HG03064 (cell line): ENCODE measurements at regions not wholly inside any gene's neighbourhood (a gene's known extent, or its start where the extent isn't known, plus 50 kb on each side); places are given as distances from the start of the nearest gene placed in this dataset.

Source experiments
- ATAC-seq: cut with Tn5 transposase; IDR thresholded peaks from one replicate; pipeline ENCODE4 v1.9.1; 2021; ENCODE audit warnings: low read depth; ENCODE audit not compliant: unreplicated experiment

DNA sequence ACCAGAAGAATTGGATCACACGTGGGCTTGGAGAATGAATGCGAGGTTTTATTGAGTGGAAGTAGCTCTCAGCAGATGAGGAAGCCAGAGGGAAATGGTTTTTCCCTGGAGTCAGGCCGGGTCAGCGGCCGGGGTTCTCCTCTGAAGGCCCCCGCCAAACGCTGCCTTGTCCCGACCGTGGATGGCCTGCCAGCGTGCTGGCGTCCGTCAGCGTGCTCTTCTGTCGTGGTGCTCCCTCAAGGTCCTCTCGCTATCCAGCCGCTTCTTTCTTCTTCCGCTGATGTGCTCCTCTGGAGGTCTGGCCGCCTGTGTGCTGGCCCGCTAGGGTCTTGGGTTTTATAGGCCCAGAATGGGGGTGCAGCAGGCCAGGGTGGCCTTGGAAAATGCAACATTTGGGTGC lies 632.2 kb downstream of the TRAM1L1 start:
- no peak for ATAC-seq

DNA sequence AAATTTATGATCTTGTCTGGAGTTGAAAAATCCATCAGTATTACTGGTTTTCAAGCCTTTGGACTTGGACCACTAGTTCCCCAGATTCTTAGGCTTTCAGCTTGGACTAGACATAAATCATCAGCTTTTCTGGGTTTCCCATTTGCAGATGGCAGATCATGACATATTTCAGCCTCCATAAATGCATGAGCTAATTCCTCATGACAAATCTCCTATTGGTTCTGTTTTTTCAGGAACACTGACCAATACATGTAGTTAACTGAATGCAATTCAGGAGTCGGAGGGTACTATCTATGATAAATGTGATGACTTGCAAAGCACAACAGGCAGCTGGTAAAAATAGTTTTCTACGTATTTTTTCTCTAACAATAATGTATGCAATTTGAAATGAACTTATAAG lies 635.6 kb downstream of the TRAM1L1 start:
- no peak for ATAC-seq

DNA sequence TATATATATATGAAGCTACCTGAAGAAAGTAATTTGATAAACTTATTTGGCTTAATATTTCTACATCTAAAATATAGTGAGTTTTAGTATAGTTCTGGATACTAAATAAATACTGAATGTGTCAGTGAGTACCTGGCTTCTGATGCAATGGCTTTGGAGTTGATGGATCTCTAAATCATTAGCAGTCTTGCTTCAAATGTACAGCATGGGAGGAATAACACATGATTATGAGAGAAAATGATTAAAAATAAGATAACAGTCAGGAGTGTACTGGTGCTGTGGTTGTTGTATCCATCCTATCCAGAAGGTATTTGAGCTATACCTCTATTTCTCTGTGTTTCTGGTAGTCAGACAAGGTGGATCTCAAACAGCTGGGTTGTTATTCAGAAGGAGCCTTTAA lies 641.3 kb downstream of the TRAM1L1 start:
- no peak for ATAC-seq

DNA sequence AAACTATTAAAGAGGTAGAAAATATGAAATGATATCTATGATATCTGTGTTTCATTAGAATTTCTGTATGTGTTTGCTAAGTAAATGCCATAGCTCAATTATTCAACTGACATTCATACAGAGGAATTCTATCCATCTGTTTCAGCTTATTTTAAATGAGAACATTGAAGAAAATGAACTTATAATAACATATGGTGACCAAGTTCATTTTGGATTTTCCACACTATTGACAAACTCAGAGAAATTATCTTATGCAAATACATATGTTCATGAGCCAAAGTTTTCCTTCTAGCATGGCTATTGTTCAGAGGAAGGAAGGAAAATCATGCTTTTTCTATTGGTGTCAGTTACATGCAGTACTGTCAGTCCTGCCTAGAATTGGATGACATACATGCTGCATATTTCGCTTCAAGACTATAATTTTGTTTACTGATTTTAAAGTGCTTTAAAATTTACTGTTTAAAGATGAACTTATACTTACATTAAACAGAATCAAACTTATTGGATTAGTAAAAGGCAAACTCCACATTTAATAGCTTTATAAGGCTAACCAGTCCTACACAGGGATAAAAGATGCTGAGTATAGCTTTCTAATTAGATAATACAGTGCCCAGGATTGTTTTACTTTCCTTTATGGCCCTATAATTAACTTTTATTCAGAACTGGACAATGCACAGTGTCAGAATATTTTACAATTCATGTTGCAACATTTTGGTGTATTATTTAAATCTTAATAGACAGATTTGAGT lies 646.2 kb downstream of the TRAM1L1 start:
- no peak for ATAC-seq

DNA sequence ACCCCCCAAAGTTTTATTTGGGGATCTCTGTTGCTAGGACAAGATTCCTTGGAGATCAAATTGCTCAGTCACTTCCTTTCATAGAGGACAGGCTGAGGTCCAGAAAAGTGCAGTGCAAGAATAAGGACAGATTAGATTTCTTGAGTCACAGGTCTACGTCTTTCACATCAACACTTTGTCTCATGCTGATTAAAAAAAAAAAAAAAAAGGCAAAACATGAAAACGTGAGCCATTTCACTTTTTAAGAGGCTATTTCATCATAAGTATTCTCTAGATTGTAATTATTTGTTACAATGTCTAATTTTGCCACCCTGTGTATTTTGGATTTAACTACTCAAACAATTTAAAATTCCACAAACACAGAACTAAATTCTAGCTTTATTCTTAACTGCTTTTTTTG lies 647.0 kb downstream of the TRAM1L1 start:
- ATAC-seq: no peak

DNA sequence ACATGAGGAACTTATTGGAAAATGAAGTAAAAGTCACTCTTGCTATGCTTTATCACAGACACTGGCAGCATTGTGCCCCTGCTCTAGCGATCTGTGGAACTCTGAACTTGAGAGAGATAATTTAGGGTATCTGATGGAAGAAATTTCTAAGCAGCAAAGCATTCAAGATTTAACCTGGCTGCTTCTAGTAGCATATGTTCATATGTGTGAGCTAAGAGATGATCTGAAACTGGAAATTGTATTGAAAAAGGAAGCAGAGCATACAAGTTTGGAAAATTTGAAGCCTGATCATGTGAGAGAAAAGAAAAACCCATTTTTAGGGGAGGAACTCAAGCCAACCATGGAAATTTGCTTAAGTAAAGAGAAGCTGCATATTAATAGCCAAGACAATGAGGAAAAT lies 657.7 kb downstream of the TRAM1L1 start:
- ATAC-seq: no peak

DNA sequence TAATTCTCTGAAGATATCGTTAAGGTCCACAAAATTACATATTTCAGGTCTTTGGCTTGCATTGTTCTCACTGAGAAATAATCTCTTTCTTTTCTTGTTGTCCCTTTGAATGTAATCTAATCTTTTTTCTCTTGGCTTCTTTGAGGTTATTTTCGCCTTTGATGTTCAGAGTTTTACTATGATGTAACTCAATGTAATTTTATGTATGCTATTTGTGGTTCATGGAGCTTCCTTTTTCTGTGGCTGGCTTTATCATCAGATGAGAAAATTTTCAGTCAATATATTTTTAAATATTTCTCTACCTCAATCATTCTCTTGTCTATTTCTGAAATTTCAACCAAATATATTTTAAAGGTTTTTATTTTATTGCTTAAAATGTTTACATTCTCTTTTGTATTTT lies 672.2 kb downstream of the TRAM1L1 start:
- no peak for ATAC-seq

DNA sequence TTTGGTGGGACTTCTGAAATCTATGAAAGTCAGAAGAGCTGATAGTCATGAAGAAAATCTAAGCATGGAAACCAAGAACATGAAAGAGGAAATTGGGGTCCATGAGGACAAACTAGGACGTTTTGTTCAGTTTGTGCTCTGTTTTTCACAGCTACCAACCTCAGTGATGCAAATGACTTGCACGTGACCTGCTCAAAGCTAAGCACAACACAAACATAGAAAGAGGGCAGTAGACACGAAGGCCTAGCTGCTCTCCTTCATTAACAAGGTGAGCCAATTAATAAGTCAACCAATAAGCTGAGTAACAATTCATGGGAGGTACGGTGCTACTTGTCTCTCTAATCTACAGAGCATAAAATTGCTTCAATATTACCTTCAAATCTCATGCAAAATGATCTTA lies 684.1 kb downstream of the TRAM1L1 start:
- no peak for ATAC-seq

DNA sequence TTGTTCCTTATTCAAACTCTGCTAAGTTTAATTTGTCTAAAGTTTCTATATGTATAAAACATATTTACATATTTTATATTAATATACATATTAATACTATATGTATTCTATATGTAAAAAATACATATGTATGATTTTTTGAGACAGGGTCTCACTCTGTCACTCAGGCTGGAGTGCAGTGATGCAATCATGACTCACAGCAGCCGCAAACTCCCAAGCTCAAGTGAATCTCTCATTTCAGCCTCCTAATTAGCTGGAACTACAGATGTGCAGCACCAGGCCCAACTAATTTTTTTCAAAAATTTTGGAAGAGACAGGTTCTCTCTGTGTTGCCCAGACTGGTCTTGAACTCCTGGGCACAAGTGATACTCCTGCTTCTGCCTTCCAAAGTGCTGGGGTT lies 684.9 kb downstream of the TRAM1L1 start:
- ATAC-seq: no peak

DNA sequence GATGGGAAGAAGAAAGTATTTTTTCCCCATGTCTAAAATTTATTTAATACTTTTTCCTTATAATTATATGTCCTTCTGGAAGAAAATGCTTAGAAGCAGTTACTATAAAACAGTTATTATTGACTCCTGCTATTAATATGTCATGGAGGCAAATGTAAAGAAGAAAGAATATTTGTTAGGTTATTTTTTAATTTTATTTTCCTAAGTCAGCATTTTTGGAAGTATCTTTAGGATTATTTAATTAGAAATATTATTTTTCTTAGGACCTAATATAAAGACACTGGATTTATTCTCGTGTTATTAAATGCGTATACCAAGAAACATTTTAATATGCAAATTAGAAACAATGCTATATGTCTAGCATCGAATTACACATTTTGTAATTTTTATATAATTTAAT lies 687.7 kb downstream of the TRAM1L1 start:
- ATAC-seq: no peak

DNA sequence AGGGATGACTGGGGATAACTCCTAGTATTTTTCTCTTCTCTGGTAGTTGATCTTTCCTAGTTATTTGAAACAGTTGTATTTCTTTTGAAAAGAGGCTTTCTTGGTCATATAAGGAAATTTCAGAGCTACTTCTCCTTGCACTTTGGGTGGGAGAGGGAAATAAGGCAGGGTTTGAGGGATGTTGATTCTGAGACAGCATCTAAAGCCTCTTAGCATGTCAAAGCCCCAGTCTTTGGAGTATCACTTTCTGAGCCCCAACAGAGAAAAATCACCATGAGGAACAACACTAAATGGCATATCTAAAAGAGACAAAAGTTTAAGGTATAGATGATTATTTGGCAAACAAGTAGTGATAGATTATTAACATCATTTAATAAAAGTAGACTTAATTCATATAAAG lies 688.1 kb downstream of the TRAM1L1 start:
- ATAC-seq: no peak

DNA sequence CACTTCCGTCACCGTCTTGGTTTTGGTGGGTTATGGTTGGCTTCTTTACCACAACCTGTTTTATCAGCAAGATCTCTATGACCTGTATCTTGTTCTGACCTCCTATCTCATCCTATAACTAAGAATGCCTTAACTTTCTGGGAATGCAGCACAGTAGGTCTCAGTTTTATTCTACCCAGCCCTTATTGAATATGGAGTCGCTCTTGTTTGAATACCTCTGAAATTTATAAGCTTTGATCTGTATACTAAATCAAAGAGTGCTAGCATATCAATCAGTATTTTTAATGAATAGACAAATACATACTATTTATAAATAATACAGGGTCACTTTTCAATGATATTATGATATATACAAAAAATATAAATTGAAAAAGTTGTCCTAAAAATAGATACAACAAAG lies 690.0 kb downstream of the TRAM1L1 start:
- ATAC-seq: no peak

DNA sequence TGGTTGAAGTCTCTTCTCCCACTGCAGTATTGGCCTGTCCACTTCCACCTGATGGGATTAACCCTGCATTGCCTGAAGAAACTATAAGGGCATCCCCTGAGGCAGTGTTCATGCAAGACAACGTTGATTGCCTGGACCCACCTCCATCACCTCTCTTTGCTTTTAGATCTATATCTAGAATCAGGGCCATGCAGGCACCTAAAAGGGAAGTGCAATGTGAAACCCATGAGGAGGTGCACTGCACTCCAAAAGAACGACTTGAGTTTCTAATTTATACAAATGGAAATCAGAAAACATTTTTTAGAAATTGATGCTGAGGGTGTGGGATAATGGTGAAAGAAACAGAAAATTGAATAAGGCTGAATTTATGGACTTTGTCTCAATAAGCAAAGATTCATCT lies 694.4 kb downstream of the TRAM1L1 start:
- no peak for ATAC-seq

DNA sequence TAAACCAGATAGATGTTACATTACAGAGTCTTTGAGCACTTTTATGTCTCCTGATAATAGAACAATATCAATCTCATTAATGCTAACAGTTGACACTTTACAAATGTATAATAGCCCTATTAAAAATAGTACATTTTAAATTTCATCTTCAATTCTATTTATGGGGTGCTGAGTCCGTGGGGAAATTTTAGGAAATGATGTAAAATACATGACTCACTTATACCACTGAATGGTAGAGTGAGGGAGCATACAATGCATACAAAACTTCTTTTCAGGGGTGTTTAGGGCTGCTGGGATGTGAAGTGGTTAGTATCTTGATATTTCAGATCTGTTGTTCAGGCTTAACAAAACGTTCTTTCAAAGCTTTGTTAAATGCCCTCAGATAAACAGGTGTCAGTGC lies 696.2 kb downstream of the TRAM1L1 start:
- ATAC-seq: no peak

DNA sequence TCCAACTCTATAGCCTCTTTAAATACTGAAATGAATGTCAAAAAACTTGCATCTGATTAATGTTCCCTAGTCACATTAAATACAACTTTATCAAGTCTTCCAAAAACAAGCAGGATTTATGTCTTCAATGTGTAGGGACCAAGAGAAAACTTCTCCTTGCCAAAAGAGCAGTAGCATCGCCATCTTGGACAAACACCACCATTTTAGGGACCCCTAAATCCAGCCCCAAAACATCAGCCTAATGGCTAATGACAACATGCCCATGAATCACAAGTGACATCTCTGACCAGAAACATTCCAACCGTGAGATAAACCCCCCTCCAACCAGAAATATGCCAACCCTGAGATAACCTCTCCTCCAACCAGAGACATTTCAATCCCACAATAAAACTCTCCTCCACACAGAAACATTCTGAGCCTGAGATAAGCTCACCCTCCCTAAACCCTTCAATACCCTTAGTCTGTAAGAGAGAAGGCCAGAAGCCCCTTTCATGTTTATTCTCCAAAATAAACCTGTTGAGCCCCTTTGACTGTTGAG lies 697.4 kb downstream of the TRAM1L1 start:
- ATAC-seq: no peak

DNA sequence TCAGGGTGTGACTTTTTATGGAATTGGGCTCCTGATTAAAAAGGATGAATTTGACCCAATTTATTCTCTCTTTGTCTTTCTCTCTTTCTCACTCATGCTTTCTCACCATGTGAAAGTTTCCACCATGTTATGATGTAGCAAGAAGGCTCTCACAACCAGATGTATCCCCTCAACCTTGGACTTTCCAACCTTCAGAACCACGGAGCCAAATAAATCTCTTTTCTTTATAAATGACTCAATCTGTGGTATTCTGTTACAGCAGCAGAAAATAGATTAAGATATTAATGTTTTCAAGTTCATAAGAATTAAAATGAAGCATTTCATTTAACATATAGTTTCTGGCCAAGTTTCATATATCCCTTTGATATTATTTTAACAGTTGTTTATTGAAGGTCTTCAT lies 698.5 kb downstream of the TRAM1L1 start:
- ATAC-seq: no peak

DNA sequence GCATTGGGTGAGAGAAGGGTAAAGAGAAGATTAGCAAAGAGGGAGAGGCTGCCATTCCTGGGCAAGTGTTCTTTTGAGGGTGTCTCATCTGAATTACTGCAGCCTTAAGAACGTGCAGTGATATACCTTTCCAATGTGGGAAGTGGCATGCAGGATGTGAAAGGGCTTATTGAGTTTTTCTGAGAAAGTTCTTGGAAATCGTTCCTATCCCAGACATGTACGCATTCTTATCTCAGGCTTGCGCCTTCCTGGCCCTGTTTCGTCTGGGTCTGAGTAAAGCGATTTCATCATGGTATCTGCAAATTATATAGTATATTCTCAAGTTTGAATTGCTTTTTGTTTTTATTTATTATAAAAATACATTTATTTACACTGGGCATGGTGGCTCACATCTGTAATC lies 699.8 kb downstream of the TRAM1L1 start:
- no peak for ATAC-seq

DNA sequence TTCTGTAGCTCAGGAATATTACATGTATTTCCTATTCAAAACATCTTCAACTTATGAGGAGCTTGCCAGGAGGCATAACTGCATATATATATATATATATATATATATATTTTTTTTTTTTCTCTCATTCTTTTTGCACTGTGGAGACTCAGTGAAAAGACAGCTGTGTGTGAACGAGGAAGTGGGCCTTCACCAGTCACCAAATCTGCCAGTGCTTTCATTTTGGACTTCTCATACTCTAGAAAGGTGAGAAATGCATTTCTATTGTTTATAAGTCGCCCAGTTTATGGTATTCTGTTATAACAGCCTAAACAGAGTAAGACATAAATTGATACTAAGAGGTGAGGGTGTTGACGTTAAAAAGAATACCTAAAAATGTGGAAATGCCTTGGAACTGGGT lies 710.6 kb downstream of the TRAM1L1 start:
- ATAC-seq: no peak

DNA sequence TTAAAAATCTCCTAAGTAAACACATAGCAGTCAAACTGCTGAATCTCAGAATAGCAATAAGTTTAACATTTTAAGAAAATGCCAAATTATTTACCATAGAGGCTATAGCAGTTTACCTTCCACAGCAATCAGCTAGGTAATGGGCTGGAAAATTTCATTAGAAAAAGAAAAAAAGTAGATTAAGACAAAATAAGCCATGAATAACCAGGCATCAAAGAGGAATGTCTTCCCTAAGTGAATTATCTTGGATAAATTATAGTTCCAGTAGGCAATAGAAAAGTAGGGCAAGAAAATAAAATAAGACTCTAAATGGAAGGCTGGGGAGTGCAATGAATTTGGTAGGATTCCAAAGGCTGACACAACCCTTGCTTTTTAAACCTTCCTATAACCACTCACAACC lies 722.8 kb downstream of the TRAM1L1 start:
- no peak for ATAC-seq

DNA sequence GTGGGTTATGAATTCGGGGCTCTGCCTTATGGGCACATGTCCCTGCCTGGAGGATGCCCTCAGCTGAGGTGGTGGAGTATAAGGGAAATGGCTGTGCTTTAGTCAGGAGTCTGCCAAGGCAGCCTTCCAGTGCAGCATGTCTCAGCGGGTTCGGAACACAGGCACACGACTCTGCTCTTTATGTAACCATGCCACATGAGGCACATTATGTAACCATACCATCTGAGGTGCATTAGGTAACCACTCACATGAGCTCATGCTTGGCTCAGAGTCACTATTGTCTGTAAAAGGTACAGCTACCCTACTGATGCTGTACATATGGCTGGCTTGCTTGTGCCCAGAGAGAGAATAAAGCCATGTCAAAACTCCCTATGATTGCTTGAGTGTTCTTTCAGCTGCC lies 723.6 kb downstream of the TRAM1L1 start:
- no peak for ATAC-seq

DNA sequence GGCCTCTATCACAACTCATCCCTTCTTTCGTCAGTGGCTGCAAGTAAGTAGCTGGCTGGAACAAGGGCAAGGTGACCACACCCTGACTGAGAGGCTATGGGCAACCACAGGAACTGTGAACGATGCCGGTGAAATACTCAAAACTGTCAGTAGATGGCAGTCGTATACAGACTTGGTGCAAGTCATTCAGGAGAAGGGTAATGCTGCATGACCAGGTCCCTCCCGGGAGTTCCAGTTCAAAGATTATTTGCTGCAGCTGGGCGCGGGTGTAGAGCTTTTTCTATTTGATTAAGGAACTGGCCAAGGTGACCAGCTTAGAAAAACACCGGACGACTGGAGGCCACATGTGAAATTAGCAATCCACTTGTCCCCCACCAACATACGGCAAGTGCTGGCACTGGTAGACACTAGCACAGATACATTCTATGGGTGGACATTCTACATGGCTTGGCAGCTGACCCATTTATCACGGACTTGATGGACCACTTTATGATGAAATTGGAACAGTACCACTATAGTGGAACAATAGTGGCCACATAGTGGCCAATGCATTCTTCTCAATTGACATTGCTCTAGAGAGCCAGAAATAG lies 726.6 kb downstream of the TRAM1L1 start:
- ATAC-seq: peak; percentile 96

DNA sequence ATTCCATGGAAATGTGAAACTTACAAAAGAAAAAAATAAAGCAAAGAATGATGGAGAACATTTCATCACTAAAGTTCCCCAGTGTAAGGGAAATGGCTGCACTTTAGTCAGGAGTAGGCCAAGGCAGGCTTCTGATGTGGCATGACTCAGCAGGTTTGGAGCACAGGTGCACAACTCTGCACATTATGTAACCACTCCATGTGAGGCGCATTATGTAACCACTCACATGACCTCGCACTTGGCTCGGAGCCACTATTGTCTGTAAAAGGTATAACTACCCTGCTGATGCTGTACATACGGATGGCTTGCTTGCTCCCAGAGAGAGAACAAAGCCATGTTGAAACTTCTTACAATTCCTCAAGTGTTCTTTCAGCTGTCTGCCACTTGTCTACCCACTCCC lies 727.6 kb downstream of the TRAM1L1 start:
- no peak for ATAC-seq
